Stimulated activated naive CD4-positive, alpha-beta T cell treated with Interleukin-2 at 50 U/mL for 16 hours (primary cell): ENCODE measurements at regions not wholly inside any gene's neighbourhood (a gene's known extent, or its start where the extent isn't known, plus 50 kb on each side); places are given as distances from the start of the nearest gene placed in this dataset.
"Not testable (repeated sequence)": the region's sequence is repeated elsewhere in the genome, so short reads cannot be mapped to it uniquely, and the experiment has no call there.

Source experiments
- DNase-seq: peaks from one replicate; lab custom pipeline; 2025; lab: John Stamatoyannopoulos, UW

DNA sequence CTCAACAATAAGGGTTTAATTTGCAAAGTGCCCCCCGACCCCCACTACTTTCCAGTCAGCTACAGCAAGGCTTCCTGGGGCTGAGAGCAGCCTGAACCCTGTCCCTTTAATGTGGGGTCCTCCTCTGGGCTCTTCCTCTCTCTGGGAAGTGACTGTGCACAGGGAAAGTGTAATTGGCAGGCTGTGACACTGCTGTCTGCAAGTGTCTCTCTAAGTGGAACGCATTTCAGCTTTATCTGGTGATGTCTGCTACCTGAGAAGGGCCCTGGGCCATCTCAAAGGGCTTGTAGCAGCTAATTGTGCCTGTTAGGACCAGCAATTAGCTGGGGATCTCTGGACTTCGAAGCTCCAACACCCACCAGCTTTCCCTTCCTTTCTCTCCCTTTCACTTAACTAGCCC is 406.6 kb downstream of the TSHZ3 start:
- no peak for DNase-seq

DNA sequence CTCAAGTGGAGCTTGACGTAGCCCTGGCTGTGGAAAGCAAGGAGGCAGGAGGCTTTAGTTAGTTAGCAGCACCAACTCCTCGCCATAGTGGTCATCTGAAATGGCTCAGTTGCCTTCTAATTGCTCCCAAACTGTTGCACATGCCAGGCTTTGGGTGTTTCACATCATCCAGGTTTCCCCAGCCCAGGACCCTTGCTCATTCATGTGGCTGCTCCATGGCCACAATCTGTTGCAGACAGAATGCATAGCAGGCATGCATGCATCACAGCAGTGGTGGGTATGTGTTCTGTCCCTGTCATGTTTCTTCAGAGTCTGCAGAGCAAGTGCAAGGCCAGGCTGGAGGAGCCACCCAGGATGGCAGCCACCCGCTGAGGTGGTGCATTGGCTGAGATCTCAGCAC is 407.6 kb downstream of the TSHZ3 start:
- no peak for DNase-seq

DNA sequence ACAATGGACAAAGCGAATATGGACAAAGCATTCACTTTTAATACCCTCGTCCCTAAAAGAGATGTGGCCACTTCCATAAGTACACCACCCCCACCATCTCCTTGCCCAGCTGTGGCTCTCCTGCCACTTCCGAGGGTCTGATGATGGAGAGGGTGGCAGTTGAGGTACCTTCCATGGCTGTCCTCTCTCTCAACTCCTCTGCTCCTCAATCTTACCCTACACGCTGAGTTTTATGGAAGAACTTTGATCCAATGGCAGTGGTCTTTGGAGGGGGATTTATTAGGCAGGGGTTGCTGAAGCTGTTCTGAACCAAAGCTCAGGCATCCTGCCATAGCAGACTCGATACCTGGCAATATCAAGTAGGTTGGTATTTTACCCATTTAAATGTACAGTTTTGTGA is 413.0 kb downstream of the TSHZ3 start:
- no peak for DNase-seq

DNA sequence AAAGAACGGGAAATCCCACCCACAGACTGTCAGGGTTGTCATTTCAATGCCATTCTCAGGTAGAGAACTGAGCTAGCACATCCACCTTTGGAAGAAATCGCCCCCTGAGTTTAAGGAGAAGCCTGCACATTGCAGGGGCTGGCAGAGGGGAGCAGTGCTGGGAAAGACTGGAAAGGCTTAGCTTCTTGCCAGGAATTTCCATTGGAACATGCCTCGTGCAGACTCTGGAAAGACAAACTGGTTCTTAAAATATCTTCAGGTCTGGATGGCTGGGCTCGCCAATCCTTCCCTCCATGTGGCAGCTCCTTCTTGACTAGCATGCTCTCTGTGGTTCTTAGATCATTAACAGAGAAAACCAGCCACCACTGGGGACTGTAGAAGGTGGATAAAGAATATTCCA is 414.1 kb downstream of the TSHZ3 start:
- no peak for DNase-seq

DNA sequence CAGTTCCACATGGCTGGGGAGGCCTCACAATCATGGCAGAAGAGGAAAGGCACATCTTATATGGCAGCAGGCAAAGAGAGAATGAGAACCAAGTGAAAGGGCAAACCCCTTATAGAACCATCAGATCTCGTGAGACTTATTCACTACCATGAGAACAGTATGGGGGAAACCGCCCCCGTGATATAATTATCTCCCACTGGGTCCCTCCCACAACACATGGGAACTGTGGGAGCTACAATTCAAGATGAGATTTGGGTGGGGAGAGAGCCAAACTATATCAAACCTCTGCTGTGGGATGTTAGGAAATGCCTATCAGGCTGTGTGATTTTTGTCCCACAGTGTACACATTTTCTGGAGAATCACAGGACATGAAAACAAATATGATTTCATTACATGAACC is 415.8 kb downstream of the TSHZ3 start:
- DNase-seq = not testable (repeated sequence)

DNA sequence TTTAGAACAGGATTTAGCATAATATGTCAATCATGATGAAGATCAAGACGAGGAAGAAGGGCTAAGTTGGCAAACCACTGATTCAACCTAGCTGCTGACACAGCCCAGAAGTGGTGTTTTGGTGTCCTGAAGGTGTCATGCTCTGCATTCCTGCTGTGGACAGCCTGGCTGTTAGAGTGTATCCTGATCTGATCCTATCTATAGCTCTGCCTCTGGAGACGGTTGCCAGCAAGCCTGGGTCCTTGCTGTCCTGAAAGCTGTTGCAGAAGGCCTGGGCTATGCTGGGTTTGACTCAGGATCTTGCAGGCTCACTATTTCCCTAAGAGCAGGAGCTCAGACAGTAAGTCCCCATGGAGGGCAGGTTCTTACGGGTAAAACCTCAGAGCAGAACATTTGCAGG is 416.4 kb downstream of the TSHZ3 start:
- DNase-seq = no peak

DNA sequence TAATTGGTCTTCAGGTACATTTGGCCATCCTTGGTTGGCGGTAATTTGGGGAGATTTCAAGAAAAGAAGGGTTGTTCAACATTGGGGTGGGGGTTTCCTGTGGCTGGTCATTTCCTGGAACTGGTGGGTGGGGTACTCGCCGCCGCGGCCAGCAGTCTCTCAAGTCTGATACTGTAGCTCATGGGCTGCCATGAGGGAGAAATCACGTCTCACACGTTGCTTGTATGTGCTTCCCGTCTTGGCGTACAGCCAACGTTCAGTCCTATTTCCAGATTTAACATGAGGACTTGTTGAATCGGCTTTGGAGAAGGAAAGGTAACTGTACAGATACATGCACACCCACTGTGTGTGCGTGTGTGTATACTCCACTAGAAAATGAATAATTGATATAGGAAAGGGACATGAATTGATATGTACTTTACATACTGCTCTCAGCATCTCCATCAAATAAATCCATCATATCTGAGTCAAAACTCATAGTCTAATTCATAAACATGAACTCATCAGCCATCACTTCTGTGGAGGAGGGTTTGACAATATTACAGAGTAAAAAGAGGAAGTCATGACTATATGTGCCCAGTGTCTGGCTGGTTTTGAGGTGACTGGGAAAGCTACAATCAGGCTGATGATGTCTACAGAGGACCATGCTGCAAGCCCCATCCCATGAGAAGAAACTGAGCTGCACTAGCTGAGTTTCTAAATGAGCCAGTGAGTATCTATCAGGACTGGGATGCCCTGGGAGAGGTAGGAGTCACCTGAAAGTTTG is 418.1 kb downstream of the TSHZ3 start:
- no peak for DNase-seq

DNA sequence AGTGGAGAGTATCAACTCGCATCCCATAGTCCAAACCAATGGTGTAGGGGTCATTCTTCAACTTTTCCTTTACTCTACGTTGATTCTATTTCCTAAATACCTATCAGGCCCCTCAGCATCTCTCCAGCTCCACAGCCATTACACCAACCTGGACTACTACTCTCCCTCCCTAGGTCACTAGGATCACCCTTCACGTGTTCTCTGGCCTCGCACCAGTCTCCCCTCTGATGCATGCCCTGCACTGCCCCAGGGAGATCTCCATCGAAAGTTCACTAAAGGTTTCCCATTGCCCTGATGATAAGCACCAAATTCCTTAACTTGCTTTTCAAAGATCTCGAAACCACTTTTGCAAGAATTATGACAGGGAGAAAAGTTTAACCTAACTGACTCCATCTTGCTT is 421.5 kb downstream of the TSHZ3 start:
- DNase-seq = no peak

DNA sequence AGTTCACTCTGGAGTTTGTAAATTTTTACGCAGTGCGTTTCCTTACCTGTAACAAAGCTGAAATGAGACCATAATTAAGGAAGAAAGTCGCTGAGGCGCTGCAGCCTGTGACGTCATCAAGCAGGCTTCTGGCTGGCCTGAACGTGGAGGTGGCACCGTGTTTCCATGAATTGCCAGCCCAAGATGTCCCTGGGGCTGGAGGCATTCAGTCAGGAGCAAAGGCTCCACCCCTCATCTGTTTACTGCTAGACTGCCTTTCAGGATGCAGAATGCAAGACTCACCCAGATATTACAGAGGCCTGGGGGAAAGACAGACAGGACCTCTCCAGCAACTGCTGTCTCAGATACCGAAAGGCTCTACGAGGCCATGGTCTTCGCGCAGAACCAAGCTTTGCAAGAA is 424.6 kb downstream of the TSHZ3 start:
- DNase-seq = no peak

DNA sequence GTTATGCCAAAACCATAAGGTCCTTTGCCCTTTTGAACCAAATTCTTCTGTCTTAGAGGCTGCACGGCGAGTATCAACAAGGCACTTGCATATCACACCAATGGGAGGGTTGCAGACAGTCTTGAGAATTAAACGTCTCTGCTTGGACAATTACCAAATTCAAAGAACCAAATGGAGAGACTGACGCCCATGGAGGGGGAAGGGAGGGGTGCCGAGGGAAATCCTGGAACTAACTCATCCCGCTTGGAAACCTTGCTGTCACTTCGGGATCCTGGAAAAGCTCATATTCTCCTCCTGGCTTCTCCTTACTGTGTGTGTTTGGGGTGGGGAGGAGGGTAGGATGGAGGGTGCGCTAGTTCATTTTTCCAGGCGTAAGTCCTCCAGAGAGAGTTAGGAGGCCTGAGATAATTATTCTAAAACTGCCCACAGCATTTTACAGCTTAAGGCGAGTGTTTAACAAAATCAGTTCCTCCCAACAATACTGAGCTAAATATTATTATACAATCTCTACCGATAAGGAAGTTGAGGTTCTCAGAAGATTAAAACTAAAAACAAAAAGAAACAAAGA is 425.1 kb downstream of the TSHZ3 start:
- no peak for DNase-seq

DNA sequence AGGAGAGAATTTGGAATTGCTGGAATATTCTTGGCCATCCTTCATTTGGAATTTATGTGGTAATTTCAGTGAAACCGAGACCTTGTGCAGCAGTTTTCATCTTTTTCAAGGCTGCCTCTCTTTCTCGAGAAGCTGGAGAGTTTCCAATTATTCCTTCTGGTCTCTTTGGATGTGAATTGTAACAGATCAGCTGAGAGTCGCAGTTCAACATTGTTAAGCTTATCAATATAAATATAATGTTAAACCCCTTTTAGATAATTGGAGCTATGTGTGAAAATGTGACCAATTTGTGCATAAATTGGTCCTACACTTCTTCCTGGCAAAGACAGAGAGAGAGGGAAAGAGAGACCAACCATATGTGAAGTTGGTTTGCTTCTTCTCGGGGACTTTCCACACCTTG is 425.6 kb downstream of the TSHZ3 start:
- no peak for DNase-seq

DNA sequence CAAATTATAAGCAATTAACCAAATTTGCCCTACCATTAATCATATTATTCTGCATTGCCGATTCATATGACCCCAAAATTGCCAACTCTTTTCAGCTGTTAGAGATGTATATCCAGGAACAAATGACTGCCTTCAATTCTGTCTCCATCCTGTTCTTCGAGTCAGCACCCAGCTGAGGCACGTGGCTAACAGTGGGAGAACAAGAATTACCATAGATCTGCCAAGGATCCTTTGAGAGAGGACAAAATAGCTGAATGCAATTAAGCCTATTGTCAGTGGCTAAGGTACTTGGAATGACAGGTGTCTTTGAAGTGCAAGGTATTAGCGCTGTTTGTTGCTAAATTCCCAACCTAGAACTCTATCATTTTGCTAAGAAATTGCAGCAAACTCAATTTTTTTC is 426.1 kb downstream of the TSHZ3 start:
- no peak for DNase-seq

DNA sequence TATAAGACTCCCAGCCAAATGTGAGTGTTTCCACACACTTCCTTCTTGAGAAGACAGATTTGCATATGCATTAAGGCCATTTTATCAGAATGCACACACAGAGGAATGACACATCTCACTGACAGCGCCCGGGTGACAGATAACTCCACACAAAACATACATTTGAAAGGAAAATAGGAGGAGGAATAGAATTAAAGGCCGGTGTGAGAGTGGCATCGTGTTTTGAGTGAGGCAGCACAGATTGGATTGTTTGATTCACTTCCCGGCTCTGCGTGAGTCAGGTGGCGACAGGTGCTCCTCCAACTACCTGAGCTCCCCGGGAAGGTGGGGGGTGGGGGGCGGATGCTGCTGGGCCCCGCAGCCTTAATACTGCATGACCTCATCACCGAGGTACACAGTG is 429.0 kb downstream of the TSHZ3 start:
- DNase-seq = no peak

DNA sequence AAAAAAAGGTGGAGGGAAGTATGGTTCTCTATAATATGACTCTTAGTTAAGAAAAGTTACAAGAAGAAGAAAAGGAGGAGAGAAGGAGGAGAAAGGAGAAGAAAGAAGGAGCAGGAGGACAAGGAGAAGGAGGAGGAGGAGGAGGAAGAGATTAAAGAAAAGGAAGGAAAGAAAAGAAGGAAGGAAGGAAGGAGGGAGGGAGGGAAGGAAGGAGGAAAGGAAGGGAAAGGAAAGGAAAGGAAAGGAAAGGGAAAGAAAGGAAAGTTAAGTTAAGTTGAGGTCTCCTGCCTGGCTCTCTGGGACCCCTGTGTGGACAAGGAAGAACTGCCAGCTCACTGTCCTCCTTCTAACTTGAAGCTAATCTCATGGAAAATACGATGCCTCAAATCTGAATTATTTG is 429.5 kb downstream of the TSHZ3 start:
- no peak for DNase-seq

DNA sequence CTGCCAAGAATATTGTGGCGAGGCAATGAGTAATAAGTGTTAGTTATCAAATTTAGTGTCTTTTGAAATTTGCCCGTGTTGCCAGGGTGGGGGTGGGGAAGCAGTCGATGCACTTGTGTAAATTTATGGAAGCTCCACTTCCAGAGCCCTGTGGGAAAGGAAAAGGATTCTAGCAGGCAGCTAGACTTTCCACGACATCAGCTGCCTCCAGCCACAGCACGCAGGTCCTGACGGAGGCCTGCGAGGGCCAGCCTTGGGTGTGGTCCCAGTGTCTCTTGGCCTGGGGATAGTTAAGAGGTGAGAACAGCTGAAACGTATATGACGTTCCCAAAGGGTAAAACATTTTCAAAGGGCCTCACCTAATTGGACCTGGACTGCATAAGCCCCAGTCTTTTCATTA is 433.0 kb downstream of the TSHZ3 start:
- no peak for DNase-seq

DNA sequence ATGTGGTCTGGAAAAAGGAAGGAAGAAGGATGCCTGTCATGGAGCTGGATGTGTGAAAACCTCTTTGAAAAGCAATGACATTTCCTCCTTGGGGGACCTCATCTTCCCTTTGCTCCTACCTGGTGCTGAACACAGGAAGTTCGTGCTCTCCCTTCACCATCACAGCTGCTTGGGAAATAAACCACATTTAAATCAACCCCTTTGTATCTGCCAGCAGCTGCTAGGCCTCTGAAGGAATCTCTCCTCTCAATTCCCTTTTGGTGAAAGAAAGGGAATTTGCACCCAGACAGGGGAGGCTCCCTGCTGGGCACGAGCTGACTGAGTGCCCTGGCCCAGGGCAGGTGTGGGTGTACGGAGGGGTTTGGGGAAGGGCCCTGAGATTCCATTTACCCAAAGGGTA is 437.7 kb downstream of the TSHZ3 start:
- no peak for DNase-seq

DNA sequence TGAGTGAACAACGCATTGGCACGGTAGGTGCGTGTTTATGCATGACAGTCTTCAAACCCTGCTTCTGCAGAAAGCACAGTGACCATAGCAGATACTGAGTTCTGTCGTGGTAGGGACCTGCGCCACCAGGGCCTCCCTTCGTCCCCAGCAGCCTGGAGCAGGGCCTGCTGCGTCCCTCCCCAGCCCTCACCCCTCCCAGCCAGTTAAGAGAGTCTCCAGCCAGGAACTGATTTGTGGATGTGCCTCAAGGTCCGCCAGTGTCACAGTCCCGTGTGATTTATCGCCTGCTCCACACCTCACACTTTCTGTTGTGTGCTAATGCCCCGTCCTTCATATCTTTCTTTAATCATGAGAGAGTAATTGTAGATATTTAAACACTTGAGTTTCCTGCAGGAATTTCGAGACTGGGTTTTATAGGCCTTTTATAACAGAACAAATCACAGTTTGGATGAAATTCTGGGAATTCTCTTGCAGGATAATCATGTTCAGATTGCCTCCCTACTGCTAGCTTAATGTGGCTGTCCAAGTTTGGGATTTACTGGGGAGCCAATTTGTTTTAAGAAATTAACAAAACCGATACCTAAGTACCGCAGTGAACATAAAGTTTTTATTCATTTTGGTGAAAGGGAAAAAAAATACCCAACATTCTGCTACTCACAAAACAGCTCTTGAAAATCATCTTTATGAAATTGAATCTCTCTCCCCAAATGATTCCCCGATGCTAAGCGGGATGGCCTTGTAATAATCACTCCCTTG is 438.6 kb downstream of the TSHZ3 start:
- DNase-seq = no peak

DNA sequence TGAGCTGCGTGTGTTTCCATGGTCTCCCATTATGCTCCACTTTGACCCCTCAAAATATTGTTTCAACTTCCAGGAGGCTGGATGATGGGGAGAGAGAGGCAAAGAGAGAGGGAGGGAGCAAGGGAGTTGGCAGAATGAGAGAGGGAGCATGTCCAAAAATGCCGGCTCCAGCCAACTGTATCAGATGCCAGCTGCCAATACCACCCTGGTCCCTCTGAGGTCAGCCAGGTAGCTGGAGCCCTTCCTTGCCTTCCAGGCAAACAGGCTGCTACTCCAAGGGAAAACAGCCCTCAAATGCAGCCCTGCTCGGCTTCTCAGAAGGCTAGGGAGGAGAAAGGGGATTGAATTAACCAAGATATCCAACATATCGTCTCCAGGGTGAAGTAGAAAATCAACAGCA is 440.0 kb downstream of the TSHZ3 start:
- no peak for DNase-seq

DNA sequence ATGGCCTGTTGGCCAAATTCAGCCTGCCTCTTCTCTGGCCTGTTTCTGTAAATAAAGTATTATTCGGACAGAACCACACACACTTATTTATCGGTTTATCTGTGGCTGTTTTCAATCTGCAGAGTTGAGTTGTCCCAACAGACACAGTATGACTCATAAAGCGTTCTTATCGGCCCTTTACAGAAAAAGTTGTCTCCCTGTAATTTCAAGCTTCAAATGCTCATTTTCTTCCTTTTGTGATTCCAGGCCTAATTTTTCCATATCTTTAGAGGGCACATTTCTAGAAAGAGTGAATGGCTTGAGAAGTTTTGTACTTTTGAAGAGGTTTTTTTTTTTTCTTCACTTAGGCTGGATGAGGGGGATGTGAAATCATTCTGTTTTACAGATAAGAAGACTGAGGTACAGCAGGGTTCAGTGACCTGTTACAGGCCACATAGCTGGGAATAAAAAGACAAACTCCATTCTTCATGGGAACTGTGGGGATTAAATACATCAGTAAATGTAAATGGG is 440.9 kb downstream of the TSHZ3 start:
- no peak for DNase-seq

DNA sequence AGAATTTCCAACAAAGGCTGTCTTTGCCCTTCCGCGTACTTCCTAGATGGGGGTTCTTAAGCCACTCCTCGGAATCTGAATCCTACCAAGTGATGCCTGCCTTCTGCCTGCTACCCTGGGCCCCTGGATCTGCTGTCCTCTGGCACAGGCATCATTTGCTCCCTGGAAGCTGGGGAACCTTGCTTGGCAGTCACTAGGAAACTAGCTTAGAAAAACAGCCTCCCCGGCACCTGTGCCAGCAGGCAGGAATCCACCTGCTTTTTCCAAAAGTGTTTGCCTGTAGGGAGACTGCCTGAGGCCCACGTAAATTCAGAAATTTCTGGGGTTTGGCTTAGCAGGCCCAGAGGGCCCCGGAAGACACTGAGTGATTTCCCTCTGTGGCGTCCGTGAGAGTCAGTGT is 442.4 kb downstream of the TSHZ3 start:
- DNase-seq = no peak

DNA sequence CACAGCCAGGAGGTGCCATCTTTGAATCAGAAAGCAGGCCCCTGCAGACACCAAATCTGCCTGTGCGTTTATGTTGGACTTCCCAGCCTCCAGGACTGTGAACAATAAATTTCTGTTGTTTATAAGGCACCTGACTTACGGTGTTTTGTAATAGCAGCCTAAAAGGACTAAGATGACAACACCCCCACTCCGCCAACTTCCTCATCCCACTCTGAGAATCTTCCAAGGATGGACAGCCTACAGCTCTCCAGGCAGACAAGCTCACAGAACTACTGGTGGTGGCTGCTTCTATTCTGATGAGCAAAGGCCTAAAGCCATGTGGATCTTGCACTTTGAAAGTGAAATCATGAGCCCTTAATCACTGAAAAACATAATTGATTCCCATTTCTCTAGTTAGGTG is 449.2 kb downstream of the TSHZ3 start:
- no peak for DNase-seq

DNA sequence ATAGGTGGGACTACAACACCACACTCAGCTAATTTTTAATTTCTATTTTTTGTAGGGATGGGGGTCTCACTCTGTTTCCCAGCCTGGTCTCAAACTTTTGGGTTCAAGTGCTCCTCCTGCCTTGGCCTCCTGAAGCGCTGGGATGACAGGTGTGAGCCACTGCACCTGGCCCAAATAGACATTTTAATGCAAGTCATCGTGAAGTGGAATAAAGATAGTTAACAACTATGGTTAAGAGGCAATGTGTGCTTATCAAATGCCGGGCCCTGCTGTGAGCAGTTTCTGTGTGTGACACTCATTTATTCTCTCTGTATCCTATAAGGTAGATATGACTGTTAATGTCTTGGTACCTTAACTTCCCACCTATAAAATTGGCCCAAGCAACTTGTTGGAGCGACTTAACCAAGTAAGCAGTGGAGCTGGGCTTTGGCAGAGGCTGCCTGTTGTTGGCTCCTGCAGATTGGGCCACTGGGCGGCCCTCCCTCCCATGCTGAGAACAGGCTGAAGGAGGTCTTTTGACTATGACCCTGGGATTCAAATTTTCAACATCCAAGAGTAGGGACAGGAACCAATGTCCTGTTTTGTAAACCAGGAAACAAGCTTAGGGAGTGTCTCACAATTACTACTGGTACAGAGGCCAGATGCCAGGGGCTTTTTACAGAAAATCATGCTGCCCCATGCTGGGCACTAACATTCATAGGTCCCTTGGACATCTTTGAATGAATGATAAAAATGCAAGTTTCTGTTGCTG is 450.7 kb downstream of the TSHZ3 start:
- DNase-seq = no peak

DNA sequence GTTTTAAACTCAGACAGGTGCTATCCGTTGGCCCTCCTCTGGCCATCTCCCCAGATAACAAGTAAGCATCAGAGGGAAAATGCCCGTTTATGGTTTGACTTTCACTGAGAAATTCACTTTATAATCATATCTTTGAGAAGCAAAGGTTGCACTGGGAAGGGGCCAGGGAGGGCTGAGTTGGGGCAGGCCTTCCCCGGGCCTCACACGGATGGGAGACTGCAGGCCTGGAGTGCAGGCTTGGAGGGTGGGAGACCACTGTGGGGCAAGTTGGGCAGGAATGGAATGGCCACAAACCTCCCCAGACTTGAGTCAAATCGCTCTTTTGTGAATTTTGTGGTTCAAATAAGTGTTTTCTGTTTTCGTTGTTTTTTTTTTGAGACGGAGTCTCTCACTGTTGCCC is 451.7 kb downstream of the TSHZ3 start:
- DNase-seq = no peak
